ENCODE measurements at regions not wholly inside any gene's neighbourhood (a gene's known extent, or its start where the extent isn't known, plus 50 kb on each side); places are given as distances from the start of the nearest gene placed in this dataset.

DNA sequence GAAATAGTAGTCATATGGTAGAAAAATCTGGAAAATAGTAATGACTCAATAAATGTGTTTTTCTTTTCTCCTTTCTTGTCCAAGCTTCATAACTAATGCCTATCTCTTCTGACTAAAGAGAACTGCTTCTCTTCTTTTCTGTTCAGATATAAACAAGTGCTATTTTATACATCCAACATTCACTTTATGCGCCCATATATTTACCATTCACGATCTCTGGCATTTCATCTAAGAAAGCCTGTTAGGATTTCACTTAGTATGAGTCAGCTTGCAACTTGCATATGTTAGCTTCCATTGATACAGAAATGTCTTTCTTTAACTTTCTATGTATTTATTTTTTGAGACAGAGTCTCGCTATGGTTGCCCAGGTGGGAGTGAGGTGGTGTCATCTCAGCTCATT is 224.9 kb downstream of the VAPA start:
- TF ChIP-seq FOS (IDR thresholded peaks at IDR 0.05; ENCODE audit: low read depth, low read length), result peak; percentile 32; the same call in 1 of the 2 replicates
- no peak for TF ChIP-seq MAZ (IDR thresholded peaks at IDR 0.05; ENCODE audit: borderline replicate concordance, low read depth, low read length)
- H2BK120ac ChIP-seq (ENCODE audit: low read depth, low read length), result peak overlapping the region; percentile 86; the same call in 1 of the 2 replicates
- peaks cover 29% of the 10 kb centered on the region for H3K9me1 ChIP-seq (ENCODE audit: insufficient read depth, low read length)
- no peaks in the 10 kb centered on the region for H3K36me3 ChIP-seq (ENCODE audit: control insufficient read depth, insufficient read depth, low read length)
- 0 out of 2 replicates have a peak overlapping the region, but pooled peaks have one; percentile 14 for H3K14ac ChIP-seq (replicated peaks; ENCODE audit: low read depth, low read length)
- DNase-seq (peak; percentile 84), ATAC-seq (ENCODE audit: low read depth) (peak; percentile 69)
- peaks cover 32% of the 10 kb centered on the region for H3K4me1 ChIP-seq (ENCODE audit: control insufficient read depth, insufficient read depth, low read length)
- H2BK20ac ChIP-seq (ENCODE audit: low read depth, low read length), result peak overlapping the region; percentile 26; the same call in 1 of the 2 replicates
- H3K4me2 ChIP-seq (ENCODE audit: low read depth, low read length), result peak overlapping the region; percentile 69
- no peak overlapping the region for H3K23ac ChIP-seq (ENCODE audit: low read depth, low read length)
- H2AK9ac ChIP-seq (replicated peaks; ENCODE audit: low read depth, low read length, poor library complexity), result no peak overlapping the region
- H4K20me1 ChIP-seq (ENCODE audit: insufficient read depth, low read length), result no peaks in the 10 kb centered on the region
- intact Hi-C loops (cut with micrococcal nuclease) (loop anchor here (1.0 kb wide), 1 partner anchor 382 kb away; no protein-coding TSS in a partner anchor), in situ Hi-C loops (cut with MboI; ENCODE audit: low sequenced_read_pairs) (no loop called here), dilution Hi-C loops (cut with HindIII; ENCODE audit: low sequenced_read_pairs, unreplicated experiment) (no loop called here)
- CTCF ChIA-PET, result interaction anchor here (1.1 kb wide), 1 partner anchor 382 kb away, joined by 3 read pairs; no protein-coding TSS in a partner anchor
- no peak overlapping the region for H4K91ac ChIP-seq (ENCODE audit: insufficient read depth, low read depth, low read length)
- peak overlapping the region; percentile 78; the same call in 1 of the 2 replicates for H3K27ac ChIP-seq (ENCODE audit: insufficient read depth, low read length)
- no peak overlapping the region for H2AFZ ChIP-seq (replicated peaks; ENCODE audit: low read length, poor library complexity)
- no peaks in the 10 kb centered on the region for H3K27me3 ChIP-seq (ENCODE audit: control insufficient read depth, insufficient read depth, low read length)
- H2BK15ac ChIP-seq (ENCODE audit: low read depth, low read length), result no peak overlapping the region; the same call in 2 of the 3 replicates
- no peak overlapping the region for H3K4me3 ChIP-seq (ENCODE audit: insufficient read depth, low read depth, low read length)
- H3K9ac ChIP-seq (ENCODE audit: low read depth, low read length), result no peak overlapping the region
- H3K79me1 ChIP-seq (ENCODE audit: low read depth in 1 of 2, low read length in 2 of 2), result no peaks in the 10 kb centered on the region
- H3K4ac ChIP-seq (ENCODE audit: low read depth, low read length), result peak overlapping the region; percentile 50; the same call in 1 of the 2 replicates
- H3K9me3 ChIP-seq (ENCODE audit: control insufficient read depth, insufficient read depth, low read length), result no peaks in the 10 kb centered on the region
- H4K8ac ChIP-seq (ENCODE audit: low read depth in 2 of 2, low read length in 2 of 2), result peak overlapping the region in 1 of 2 experiments; percentile 67; a peak in 2 of 4 replicates
- no TSS peak for BruUV-seq (replicated peaks)
- peak overlapping the region; percentile 74 for H2BK5ac ChIP-seq (ENCODE audit: low read depth, low read length, poor library complexity, severe bottlenecking)
- H3K18ac ChIP-seq (ENCODE audit: low read depth, low read length), result no peak overlapping the region
- H3K56ac ChIP-seq (ENCODE audit: extremely low read depth, insufficient read depth, low read length), result no peak overlapping the region
- no CpG with 5 or more reads among the region's 3 CpGs for WGBS, 2 experiments (ENCODE audit: extremely low coverage in 2 of 2, insufficient read length in 1 of 2)
- POLR2A ChIA-PET (ENCODE audit: unreplicated experiment), result no interaction called here
- H4K5ac ChIP-seq (ENCODE audit: low read depth, low read length), result peak overlapping the region; percentile 51; the same call in 1 of the 2 replicates
- H2AK5ac ChIP-seq (ENCODE audit: low read depth, low read length), result 0 out of 2 replicates have a peak overlapping the region, but pooled peaks have one; percentile 81

All from IMR-90 (cell line).